ENCODE measurements at regions not wholly inside any gene's neighbourhood (a gene's known extent, or its start where the extent isn't known, plus 50 kb on each side); places are given as distances from the start of the nearest gene placed in this dataset.
"Not testable (repeated sequence)": the region's sequence is repeated elsewhere in the genome, so short reads cannot be mapped to it uniquely, and the experiment has no call there.

DNA sequence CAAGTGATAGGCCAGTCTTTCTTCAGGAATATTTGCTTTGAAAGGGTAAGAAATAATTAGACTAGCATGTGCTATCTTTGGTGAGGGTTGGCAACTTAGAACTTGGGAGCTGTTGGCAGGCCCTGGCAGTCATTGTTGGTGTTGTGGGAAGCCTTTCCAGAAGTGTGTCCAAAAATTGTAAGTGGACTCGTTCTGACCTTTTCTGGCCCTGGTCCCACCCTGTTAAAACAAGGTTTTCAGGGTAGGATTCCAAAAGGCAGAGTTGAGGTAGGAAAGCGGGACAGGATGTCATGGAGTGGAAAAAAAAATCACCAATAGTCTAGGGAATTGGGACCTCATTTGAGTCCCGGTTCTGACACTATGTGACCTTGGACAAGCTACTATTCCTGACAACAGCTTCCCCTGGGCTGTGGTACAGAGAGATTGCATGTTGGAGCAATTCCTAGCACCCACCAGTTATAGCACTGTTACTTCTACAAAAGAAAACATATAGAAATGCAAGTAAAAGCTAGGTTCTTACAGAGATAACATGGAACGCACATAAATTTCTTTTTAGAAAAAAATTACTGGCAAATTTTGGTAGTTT, 299.3 kb upstream of the DDI1 start:
- Histone ChIP-seq H3K4me2 (ENCODE audit: extremely low read depth, insufficient read depth, low read length) (no peak overlapping the region), H3K4me1 (ENCODE audit: control insufficient read depth, extremely low read depth, insufficient read depth, low read length) (no peaks in the 10 kb centered on the region), H3K4me3 (replicated peaks in 1 of 4; ENCODE audit: control extremely low read depth in 1 of 4, insufficient read depth in 1 of 4, low read depth in 3 of 4, low read length in 4 of 4) (no peak overlapping the region), H3K9me3 (ENCODE audit: control insufficient read depth, insufficient read depth, low read depth, low read length) (no peaks in the 10 kb centered on the region), H3K79me2 (ENCODE audit: control insufficient read depth, insufficient read depth, low read length) (no peaks in the 10 kb centered on the region), H3K36me3 (ENCODE audit: control insufficient read depth, insufficient read depth, low read length) (no peaks in the 10 kb centered on the region), H3K9ac (ENCODE audit: insufficient read depth, low read length) (no peak overlapping the region), H3K27ac (ENCODE audit: insufficient read depth, low read length) (no peak overlapping the region), H2AFZ (ENCODE audit: low read length) (no peak overlapping the region), H4K20me1 (ENCODE audit: control insufficient read depth, extremely low read depth, insufficient read depth, low read length) (no peaks in the 10 kb centered on the region), H3K27me3 (ENCODE audit: control insufficient read depth, insufficient read depth, low read length) (no peaks in the 10 kb centered on the region)
- DNase-seq (ENCODE audit: low read depth in 2 of 2), result no peak
- no peak for TF ChIP-seq EZH2 (IDR thresholded peaks at IDR 0.05; ENCODE audit: low read length, missing control alignments)

DNA sequence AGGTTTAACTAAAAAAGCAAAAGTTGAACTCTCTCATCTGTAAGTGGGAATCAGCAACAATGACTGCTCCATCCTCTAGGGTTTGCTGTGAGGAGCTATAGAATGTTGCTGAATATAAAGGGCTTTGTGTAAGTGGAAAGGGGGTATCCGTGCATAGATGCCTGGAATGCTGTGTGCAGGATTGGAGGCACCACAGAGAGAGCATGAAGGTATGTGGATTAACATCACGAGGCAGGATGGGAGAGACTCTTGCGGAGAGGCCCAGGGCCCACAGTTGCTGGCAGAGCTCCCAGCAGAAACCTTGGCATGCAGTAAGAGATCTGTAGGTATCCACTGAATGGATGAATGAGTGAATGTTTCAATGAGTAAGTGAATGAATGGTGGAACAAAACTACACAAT, 298.7 kb upstream of the DDI1 start:
- no peaks in the 10 kb centered on the region for H3K27me3 ChIP-seq (ENCODE audit: control insufficient read depth, insufficient read depth, low read length)
- H2AFZ ChIP-seq (ENCODE audit: low read length), result no peak overlapping the region
- TF ChIP-seq, protein P1, sequence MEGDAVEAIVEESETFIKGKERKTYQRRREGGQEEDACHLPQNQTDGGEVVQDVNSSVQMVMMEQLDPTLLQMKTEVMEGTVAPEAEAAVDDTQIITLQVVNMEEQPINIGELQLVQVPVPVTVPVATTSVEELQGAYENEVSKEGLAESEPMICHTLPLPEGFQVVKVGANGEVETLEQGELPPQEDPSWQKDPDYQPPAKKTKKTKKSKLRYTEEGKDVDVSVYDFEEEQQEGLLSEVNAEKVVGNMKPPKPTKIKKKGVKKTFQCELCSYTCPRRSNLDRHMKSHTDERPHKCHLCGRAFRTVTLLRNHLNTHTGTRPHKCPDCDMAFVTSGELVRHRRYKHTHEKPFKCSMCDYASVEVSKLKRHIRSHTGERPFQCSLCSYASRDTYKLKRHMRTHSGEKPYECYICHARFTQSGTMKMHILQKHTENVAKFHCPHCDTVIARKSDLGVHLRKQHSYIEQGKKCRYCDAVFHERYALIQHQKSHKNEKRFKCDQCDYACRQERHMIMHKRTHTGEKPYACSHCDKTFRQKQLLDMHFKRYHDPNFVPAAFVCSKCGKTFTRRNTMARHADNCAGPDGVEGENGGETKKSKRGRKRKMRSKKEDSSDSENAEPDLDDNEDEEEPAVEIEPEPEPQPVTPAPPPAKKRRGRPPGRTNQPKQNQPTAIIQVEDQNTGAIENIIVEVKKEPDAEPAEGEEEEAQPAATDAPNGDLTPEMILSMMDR (conservative IDR thresholded peaks at IDR 0.05 in 1 of 2, IDR thresholded peaks at IDR 0.05 in 1 of 2; ENCODE audit: low read depth in 1 of 2, low read length in 2 of 2), result no peak
- TF ChIP-seq EZH2 (IDR thresholded peaks at IDR 0.05; ENCODE audit: low read length, missing control alignments), result no peak
- DNase-seq (ENCODE audit: low read depth in 2 of 2), result peak in 1 of 2 donors; percentile 27
- no peak overlapping the region for H3K9ac ChIP-seq (ENCODE audit: insufficient read depth, low read length)
- H3K9me3 ChIP-seq (ENCODE audit: control insufficient read depth, insufficient read depth, low read depth, low read length), result no peaks in the 10 kb centered on the region
- no peak overlapping the region for H3K4me2 ChIP-seq (ENCODE audit: extremely low read depth, insufficient read depth, low read length)
- no peaks in the 10 kb centered on the region for H3K79me2 ChIP-seq (ENCODE audit: control insufficient read depth, insufficient read depth, low read length)
- H3K4me3 ChIP-seq (replicated peaks in 1 of 4; ENCODE audit: control extremely low read depth in 1 of 4, insufficient read depth in 1 of 4, low read depth in 3 of 4, low read length in 4 of 4), result no peak overlapping the region
- no peaks in the 10 kb centered on the region for H4K20me1 ChIP-seq (ENCODE audit: control insufficient read depth, extremely low read depth, insufficient read depth, low read length)
- H3K27ac ChIP-seq (ENCODE audit: insufficient read depth, low read length), result no peak overlapping the region
- H3K36me3 ChIP-seq (ENCODE audit: control insufficient read depth, insufficient read depth, low read length), result no peaks in the 10 kb centered on the region
- no peaks in the 10 kb centered on the region for H3K4me1 ChIP-seq (ENCODE audit: control insufficient read depth, extremely low read depth, insufficient read depth, low read length)

DNA sequence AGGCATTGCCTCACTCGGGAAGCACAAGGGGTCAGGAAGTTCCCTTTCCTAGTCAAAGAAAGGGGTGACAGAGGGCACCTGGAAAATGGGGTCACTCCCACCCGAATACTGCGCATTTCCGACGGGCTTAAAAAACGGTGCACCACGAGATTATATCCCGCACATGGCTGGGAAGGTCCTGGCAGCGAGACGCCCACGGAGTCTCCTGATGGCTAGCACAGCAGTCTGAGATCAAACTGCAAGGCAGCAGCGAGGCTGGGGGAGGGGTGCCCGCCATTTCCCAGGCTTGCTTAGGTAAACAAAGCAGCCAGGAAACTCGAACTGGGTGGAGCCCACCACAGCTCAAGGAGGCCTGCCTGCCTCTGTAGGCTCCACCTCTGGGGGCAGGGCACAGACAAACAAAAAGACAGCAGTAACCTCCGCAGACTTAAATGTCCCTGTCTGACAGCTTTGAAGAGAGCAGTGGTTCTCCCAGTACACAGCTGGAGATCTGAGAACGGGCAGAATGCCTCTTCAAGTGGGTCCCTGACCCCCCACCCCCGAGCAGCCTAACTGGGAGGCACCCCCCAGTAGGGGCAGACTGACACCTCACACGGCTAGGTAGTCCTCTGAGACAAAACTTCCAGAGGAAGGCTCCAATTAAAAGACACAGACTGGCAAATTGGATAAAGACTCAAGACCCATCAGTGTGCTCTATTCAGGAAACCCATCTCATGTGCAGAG, 297.2 kb upstream of the DDI1 start:
- H3K4me1 ChIP-seq (ENCODE audit: control insufficient read depth, extremely low read depth, insufficient read depth, low read length); H3K4me2 ChIP-seq (ENCODE audit: extremely low read depth, insufficient read depth, low read length); H3K36me3 ChIP-seq (ENCODE audit: control insufficient read depth, insufficient read depth, low read length); H4K20me1 ChIP-seq (ENCODE audit: control insufficient read depth, extremely low read depth, insufficient read depth, low read length); H3K27ac ChIP-seq (ENCODE audit: insufficient read depth, low read length); H3K4me3 ChIP-seq (replicated peaks in 1 of 4; ENCODE audit: control extremely low read depth in 1 of 4, insufficient read depth in 1 of 4, low read depth in 3 of 4, low read length in 4 of 4); H3K79me2 ChIP-seq (ENCODE audit: control insufficient read depth, insufficient read depth, low read length); H3K9ac ChIP-seq (ENCODE audit: insufficient read depth, low read length); H2AFZ ChIP-seq (ENCODE audit: low read length); H3K9me3 ChIP-seq (ENCODE audit: control insufficient read depth, insufficient read depth, low read depth, low read length); H3K27me3 ChIP-seq (ENCODE audit: control insufficient read depth, insufficient read depth, low read length): not testable (repeated sequence)
- peak in 1 of 2 donors; percentile 7 for DNase-seq (ENCODE audit: low read depth in 2 of 2)

DNA sequence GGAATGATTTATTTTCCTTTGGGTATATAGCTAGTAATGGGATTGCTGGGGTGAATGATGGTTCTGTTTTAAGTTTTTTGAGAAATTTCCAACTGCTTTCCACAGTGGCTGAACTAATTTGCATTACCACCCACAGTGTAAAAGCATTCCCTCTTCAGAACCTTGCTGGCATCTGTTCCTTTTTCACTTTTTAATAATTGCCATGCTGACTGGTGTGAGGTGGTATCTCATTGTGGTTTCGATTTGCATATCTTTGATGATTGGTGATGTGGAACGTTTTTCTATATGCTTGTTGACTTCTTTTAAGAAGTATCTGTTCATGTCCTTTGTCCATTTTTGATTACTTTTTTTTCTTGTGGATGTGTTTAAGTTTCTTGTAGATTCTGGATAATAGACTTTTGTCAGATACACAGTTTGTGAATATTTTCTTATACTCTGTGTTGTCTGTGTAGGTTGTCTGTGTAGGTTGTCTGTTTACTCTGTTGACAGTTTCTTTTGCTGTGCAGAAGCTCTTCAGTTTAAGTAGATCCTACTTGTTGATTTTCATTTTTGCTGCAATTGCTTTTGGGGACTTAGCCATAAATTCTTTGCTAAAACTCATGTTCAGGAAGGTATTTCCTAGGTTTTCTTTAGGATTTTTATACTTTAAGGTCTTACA, 291.8 kb upstream of the DDI1 start:
- no peak overlapping the region for H3K4me2 ChIP-seq (ENCODE audit: extremely low read depth, insufficient read depth, low read length)

More for the DNA sequence above, 291.8 kb upstream of the DDI1 start:
- Histone ChIP-seq H3K4me1 (ENCODE audit: control insufficient read depth, extremely low read depth, insufficient read depth, low read length) (no peaks in the 10 kb centered on the region), H3K27me3 (ENCODE audit: control insufficient read depth, insufficient read depth, low read length) (no peaks in the 10 kb centered on the region), H3K9me3 (ENCODE audit: control insufficient read depth, insufficient read depth, low read depth, low read length) (no peaks in the 10 kb centered on the region), H3K9ac (ENCODE audit: insufficient read depth, low read length) (no peak overlapping the region), H3K36me3 (ENCODE audit: control insufficient read depth, insufficient read depth, low read length) (no peaks in the 10 kb centered on the region), H3K79me2 (ENCODE audit: control insufficient read depth, insufficient read depth, low read length) (no peaks in the 10 kb centered on the region), H4K20me1 (ENCODE audit: control insufficient read depth, extremely low read depth, insufficient read depth, low read length) (no peaks in the 10 kb centered on the region), H3K4me3 (replicated peaks in 1 of 4; ENCODE audit: control extremely low read depth in 1 of 4, insufficient read depth in 1 of 4, low read depth in 3 of 4, low read length in 4 of 4) (no peak overlapping the region), H3K27ac (ENCODE audit: insufficient read depth, low read length) (no peak overlapping the region), H2AFZ (ENCODE audit: low read length) (no peak overlapping the region)
- TF ChIP-seq, protein P1 (conservative IDR thresholded peaks at IDR 0.05 in 1 of 2, IDR thresholded peaks at IDR 0.05 in 1 of 2; ENCODE audit: low read depth in 1 of 2, low read length in 2 of 2), result no peak
- no peak for TF ChIP-seq EZH2 (IDR thresholded peaks at IDR 0.05; ENCODE audit: low read length, missing control alignments)
- DNase-seq (ENCODE audit: low read depth in 2 of 2), result peak in 1 of 2 donors; percentile 25
